GM18873 (cell line): ENCODE measurements at regions not wholly inside any gene's neighbourhood (a gene's known extent, or its start where the extent isn't known, plus 50 kb on each side); places are given as distances from the start of the nearest gene placed in this dataset.

Source experiments
- ATAC-seq: cut with Tn5 transposase; IDR thresholded peaks from one replicate; pipeline ENCODE4 v1.9.1; 2021; ENCODE audit warnings: mild to moderate bottlenecking, moderate library complexity, moderate number of reproducible peaks; ENCODE audit not compliant: unreplicated experiment, low FRiP score

DNA sequence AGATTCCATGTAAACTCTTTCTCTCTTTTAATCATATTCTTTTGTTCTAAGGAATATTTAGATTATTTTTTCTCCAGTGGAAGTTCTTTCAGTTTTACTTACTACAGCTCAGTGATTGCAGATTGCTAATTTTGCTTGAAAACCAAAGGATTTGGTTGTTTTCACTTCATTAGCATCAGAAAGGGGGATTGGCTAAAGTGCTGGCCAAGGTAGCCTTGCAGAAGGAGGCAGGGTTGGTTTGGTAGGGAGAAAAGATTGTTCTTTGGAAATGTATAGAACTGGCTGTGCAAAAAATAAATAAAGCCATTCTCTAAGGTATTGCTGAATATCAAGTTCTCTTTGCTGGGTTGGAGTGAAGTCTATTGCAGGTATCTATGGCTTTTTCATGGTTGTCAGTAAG is 92.6 kb downstream of the FAT3 start:
- no peak for ATAC-seq

DNA sequence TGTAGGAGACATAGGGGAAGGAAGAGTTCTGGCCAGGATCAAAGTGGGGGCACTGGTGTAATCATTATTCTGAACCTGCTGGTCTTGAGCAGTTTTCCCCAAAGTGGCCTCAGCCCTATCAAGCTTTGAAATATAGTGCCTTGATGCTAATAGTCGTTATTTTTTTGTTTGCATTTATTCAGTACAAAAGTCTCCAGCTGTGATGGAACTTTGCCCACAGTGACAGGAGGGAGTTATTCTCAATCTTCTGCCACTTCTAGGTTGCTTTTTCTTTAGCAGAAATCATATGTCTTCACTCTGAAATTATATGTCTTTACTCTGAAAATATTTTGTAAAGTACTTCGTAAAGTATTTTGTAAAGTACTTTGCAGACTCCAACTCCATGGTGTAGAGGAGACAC is 93.1 kb downstream of the FAT3 start:
- ATAC-seq: no peak

DNA sequence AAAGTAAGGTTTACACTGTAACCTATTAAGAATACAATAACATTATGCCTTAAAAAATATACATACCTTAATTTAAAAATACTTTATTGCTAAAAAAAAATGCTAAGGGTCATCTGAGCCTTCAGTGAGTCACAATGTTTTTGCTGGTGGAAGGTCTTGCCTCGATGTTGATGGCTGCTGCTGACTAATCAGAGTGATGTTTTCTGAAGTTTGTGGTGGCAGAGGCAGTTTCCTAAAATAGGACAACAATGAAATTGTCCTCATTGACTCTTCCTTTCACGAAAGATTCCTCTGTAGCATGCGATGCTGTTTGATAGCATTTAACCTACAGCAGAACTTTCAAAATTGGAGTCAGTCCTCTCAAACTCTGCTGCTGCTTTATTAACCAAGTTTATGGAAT is 97.6 kb downstream of the FAT3 start:
- no peak for ATAC-seq

DNA sequence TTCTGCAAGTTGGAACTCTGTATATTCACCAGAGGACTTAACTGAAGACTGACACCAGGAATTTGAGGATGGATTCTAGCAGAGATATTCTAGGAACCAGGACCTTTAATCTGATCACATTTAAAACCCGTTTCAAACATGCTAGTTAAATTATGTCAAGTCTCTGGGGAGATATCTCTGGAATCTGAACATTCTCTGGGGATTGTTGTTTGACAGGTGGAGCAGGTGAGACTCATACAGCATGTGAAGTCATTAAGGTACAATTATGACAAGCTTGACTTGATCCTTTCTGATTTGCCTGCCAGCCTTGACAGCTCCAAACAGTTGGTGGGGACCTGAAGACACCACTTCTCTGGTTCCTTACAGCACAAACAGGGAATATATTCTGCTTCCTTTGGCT is 100.3 kb downstream of the FAT3 start:
- ATAC-seq: no peak

- no peak for ATAC-seq
Observed at GRCh38 chr11:92325416-92325815, 100.8 kb downstream of the FAT3 start.

- ATAC-seq: no peak
Observed at GRCh38 chr11:92329137-92329536, 104.5 kb downstream of the FAT3 start.

DNA sequence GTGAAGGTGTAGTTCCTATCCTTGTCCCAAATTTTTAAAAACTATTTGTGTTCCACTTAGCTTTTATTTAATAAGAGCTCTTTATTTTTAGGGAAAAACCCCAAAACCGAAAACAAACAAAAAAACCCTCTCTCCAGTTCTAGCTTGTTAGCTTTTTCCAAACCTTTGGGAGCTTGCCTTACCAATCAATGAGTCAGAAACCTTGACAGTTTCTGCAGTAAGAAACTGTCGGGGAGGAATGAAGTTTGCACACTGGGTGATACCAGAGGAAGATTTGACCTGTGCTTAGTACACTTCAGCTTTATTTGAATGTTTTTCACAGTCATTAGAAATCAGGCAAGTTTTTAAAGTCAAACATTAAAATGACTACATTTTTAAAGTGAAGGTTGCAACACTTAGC is 105.0 kb downstream of the FAT3 start:
- ATAC-seq: no peak

DNA sequence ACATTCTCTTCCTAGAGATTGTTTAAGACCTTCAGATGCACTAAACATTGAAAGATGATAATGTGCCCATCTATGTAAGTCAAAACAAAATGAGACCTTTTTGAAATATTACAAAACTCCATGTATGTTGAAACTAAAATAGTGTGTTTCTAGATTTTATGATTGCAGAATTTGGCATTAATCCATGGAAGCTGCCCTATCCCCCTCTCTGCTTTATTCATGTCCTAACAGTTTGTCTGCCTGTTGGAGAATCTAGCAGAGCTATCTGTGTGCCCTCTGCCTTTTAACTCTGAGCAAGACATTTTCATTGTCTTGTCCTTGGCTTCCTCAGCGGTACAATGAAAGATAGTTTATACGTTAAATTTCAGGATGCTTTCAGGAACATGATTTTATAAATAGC is 105.5 kb downstream of the FAT3 start:
- no peak for ATAC-seq

GRCh38 chr11:92332986-92333385 is 108.4 kb downstream of the FAT3 start:
- no peak for ATAC-seq

GRCh38 chr11:92340839-92341238 is 116.2 kb downstream of the FAT3 start:
- no peak for ATAC-seq

GRCh38 chr11:92342034-92342720 is 117.6 kb downstream of the FAT3 start:
- no peak for ATAC-seq

- no peak for ATAC-seq
Observed at GRCh38 chr11:92342886-92343285, 118.3 kb downstream of the FAT3 start.

DNA sequence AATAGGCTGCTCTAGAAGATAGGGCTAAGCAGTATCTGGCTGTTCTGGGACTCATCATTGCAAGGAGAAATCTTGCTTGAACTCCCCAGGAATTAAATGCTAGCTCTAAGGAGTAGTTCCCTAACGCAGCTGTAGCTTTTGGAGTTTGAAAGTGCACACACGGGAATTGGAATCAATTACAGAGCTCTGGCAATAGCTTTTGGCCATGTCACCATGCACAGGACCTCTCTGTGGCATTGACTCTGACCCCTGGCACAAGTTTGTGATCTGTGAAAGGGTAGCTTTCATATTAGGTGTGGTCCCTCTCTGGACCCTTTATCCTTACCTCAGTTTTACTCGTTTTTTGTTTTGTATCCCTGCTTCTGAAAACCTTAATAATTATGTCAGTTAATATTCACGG is 121.6 kb downstream of the FAT3 start:
- no peak for ATAC-seq

DNA sequence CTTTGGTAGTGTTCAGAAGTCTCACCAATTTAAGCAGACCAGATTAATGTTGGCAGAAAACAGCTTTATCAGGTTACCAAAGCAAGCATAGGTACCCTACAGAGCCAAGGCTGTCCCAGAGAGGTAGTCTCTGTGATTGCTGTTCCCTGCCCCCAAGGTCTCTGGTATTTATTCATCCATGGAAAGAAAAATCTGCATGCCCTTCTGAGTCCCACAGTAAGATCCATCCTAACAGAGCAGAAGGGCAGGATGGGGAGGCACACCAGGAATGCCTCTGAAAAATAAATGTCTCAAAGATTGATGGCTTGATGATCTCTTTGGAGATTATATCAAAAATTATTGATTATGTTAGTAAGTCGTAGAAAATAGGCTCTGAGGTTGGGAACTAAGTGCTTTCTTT is 122.8 kb downstream of the FAT3 start:
- ATAC-seq: no peak

DNA sequence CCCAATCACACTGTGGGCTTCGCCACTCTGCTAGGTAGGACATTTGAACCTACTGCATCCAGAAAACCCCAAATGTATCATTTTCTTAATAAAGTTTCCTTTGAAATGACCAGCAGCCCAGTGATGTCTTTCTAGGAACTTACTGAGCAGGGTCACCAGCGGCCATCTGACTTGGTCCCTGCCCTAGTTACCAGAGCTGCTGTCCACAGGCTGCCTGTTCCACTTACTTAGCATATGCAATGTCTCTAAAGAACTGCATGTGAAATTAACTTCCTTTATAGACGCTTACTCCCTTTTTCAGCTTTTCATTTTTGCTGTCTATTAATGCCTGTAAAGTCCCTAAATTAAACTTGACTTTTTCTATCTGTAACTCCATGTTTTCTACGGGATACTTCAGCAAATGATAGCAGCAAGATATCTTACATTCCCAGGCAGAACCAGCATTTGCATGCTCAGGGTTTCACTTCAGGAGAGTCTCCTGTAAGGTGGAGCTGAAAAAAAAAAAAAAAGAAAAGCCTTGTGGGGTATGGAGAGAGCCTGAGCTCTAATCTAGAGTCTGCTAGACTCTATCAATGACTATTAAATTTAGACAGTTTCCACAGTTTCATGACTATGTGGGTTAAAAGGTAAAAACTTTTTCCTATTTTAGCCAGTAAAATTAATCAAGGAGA is 125.0 kb downstream of the FAT3 start:
- no peak for ATAC-seq

GRCh38 chr11:92357344-92357743 is 132.7 kb downstream of the FAT3 start:
- no peak for ATAC-seq

DNA sequence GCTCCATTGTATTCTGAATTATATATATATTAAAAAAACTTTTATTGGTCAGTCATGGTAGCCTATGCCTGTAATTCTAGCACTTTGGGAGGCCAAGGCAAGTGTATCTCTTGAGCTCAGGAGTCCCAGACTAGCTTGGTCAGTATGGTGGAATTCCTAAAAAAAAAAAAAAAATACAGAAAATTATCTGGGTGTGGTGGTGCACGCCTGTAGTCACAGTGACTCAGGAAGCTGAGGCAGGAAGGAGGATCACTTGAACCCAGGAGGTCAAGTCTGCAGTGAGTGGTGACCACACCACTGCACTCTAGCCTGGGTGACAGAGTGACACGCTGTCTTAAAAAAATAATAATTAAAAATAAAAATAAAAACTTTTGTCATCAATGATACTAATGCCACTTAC is 133.2 kb downstream of the FAT3 start:
- no peak for ATAC-seq

DNA sequence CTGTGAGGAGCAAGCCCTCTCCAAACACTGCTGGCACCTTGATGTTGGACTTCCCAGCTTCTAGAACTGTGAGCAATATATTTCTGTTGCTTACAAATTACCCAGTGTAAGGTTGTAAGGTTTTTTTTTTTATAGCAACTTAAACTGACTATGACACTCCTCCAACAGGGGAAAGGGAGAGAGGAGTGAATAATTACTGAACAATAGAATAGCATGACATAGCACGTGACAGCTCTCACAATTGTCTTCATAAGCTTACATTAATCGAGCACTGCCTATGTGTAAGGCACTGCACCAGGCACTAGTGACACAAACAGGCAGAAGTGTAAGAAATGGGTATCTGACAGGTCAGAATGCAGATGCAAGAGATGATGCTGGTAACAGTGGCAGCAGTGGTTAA is 136.9 kb downstream of the FAT3 start:
- no peak for ATAC-seq

DNA sequence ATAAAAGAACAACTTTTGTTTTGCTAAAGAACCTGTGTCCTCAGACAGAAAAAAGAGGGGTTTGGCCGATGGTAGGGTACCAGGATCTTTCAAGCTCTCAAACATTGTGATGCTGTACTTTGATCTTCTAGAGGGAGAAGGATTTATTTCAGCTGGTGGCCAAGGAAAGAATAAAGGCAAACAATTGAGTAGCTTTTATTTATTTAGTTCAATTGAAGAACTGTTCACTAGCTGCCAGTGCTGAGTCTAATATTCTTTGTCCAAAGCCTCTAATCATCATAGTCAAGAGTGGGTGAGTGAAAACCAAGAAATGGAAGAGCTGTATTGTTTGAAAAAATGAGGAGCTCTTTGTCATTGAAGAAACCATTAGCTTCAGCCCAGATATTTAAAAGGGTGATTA is 138.4 kb downstream of the FAT3 start:
- ATAC-seq: no peak

DNA sequence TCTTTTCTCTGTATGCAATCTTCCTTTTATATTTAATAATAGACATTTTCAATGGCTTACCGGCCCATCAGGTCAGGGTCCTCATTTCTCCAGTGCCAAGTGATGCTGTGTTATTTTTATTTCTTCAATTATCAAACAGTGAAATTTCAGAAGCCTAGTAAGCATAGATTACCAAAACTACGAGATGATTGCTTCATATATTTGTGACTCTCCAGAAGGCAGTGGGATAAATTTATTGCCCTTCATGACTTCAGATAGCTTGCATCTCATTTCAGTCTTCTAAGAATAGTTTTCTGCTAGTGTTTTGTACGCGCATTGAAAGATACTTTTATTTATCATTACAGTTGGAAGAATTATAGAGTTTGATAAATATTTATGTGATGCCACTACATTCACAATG is 139.6 kb downstream of the FAT3 start:
- ATAC-seq: no peak

- ATAC-seq: no peak
Observed at GRCh38 chr11:92376146-92376599, 151.6 kb downstream of the FAT3 start.

GRCh38 chr11:92376680-92377079 is 152.1 kb downstream of the FAT3 start:
- no peak for ATAC-seq
